Stomach (tissue), 4 donors: ENCODE measurements at regions not wholly inside any gene's neighbourhood (a gene's known extent, or its start where the extent isn't known, plus 50 kb on each side); places are given as distances from the start of the nearest gene placed in this dataset.

ENCODE experiments used
- EP300 ChIP-seq: sonication (generic); formaldehyde crosslinking; IDR thresholded peaks from one replicate; pipeline ENCODE4 v1.6.1; 2017; ENCODE audit warnings: antibody characterized with exemption
- POLR2A ChIP-seq, 4 donors: fragments of 450-650 bp; IDR thresholded peaks; one replicate each; pipeline ENCODE4 v1.6.1; 2016; ENCODE audit warnings: antibody characterized with exemption in 4 of 4, control low read depth in 2 of 4, mild to moderate bottlenecking in 1 of 4, moderate library complexity in 1 of 4
- POLR2AphosphoS5 ChIP-seq, 3 donors: sonication (generic); formaldehyde crosslinking; IDR thresholded peaks; one replicate each; pipeline ENCODE4 v1.6.1; 2016; ENCODE audit warnings: antibody characterized with exemption in 3 of 3
- TF ChIP-seq, protein P1 (sequence below), 7 experiments: fragments of 450-650 bp in 4 of 7; fragments of 200-600 bp in 3 of 7; sonication (generic) in 3 of 7; IDR thresholded peaks; one replicate each; pipeline ENCODE4 v1.5.1; 2016 to 2019; ENCODE audit warnings: antibody characterized with exemption in 7 of 7, control low read depth in 2 of 7, mild to moderate bottlenecking in 1 of 7

DNA sequence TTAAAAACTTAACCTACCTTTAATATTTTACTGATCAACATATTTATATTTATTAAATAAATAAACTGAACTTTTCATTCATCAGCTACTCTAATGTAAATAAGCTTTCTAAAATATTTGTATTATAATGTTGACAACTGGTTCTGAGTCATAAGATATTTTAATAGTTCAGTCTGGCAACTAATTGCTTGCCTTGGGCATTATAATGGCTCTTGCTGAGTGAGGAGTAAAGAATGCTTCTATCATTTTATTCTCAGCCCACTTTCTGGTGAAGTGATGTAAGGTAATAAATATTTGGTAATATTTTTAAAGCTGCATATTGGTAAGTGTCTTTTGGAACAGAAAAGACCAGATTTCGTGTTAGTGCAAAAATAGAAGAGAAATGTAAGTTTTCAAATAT lies 81.5 kb downstream of the DIPK2A start:
- TF ChIP-seq, protein P1, sequence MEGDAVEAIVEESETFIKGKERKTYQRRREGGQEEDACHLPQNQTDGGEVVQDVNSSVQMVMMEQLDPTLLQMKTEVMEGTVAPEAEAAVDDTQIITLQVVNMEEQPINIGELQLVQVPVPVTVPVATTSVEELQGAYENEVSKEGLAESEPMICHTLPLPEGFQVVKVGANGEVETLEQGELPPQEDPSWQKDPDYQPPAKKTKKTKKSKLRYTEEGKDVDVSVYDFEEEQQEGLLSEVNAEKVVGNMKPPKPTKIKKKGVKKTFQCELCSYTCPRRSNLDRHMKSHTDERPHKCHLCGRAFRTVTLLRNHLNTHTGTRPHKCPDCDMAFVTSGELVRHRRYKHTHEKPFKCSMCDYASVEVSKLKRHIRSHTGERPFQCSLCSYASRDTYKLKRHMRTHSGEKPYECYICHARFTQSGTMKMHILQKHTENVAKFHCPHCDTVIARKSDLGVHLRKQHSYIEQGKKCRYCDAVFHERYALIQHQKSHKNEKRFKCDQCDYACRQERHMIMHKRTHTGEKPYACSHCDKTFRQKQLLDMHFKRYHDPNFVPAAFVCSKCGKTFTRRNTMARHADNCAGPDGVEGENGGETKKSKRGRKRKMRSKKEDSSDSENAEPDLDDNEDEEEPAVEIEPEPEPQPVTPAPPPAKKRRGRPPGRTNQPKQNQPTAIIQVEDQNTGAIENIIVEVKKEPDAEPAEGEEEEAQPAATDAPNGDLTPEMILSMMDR (IDR thresholded peaks at IDR 0.05), result no peak
- no peak for TF ChIP-seq POLR2A (IDR thresholded peaks at IDR 0.05)
- no peak for TF ChIP-seq POLR2AphosphoS5 (IDR thresholded peaks at IDR 0.05)
- TF ChIP-seq EP300, result no peak
